ENCODE measurements at regions not wholly inside any gene's neighbourhood (a gene's known extent, or its start where the extent isn't known, plus 50 kb on each side); places are given as distances from the start of the nearest gene placed in this dataset.

DNA sequence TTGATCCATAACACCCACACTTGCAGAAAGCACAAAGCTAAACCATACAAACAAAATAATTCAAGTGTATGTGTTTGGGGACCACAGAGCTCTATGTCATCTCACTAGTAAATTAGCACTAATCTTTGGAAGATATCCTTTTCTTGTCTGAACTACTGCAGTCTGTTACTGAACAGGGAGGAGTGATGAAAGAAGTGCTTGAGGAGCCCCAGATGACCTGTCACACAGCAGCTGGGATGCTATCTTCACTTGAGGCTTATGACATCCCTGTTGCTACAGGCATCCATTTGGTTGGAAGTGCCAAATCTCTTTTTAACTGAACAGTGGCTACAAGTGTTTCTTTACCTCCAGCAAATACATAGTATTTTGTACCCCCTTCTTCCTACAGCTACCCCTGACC lies 386.3 kb upstream of the CHAC2 start:
- TF ChIP-seq, protein P1, sequence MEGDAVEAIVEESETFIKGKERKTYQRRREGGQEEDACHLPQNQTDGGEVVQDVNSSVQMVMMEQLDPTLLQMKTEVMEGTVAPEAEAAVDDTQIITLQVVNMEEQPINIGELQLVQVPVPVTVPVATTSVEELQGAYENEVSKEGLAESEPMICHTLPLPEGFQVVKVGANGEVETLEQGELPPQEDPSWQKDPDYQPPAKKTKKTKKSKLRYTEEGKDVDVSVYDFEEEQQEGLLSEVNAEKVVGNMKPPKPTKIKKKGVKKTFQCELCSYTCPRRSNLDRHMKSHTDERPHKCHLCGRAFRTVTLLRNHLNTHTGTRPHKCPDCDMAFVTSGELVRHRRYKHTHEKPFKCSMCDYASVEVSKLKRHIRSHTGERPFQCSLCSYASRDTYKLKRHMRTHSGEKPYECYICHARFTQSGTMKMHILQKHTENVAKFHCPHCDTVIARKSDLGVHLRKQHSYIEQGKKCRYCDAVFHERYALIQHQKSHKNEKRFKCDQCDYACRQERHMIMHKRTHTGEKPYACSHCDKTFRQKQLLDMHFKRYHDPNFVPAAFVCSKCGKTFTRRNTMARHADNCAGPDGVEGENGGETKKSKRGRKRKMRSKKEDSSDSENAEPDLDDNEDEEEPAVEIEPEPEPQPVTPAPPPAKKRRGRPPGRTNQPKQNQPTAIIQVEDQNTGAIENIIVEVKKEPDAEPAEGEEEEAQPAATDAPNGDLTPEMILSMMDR (IDR thresholded peaks at IDR 0.05): no peak
- TF ChIP-seq POLR2A (IDR thresholded peaks at IDR 0.05): no peak

All from Peyer's patch (tissue), 4 donors.